A673 (cell line): ENCODE measurements at regions not wholly inside any gene's neighbourhood (a gene's known extent, or its start where the extent isn't known, plus 50 kb on each side); places are given as distances from the start of the nearest gene placed in this dataset.

ENCODE experiments used
- CTCF ChIP-seq: fragments of 300-800, 200-600 bp; sonication (generic); conservative IDR thresholded peaks from 2 replicates; pipeline ENCODE4 v1.5.1; 2017; ENCODE audit warnings: low read depth, mild to moderate bottlenecking, antibody characterized with exemption, low read length, moderate library complexity, mixed read lengths
- EZH2 ChIP-seq: fragments of 200-600 bp; sonication (generic); IDR thresholded peaks from 2 replicates; pipeline ENCODE4 v1.6.1; 2017; ENCODE audit warnings: borderline replicate concordance, low read depth, mild to moderate bottlenecking, mixed read lengths, antibody characterized with exemption, low read length; ENCODE audit not compliant: poor library complexity, severe bottlenecking

DNA sequence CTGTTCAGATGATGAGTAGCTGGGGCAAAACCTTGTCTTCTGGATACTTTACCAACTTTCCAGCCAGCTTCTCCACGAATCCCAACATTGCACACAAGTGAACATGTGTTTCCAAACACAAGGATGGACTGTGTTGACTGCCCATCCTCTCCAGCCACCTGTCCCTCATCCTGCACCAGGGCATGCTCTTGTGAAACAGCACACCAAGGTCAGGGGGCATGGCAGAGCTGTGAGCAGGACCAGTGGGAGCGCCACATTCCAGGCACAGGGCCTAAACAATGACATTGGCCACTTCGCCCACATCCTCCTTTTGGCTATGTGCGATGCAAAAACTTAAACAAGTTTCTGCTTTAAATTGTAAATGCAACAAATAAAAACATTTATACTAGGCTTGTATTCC, 105.5 kb downstream of the IRS2 start:
- TF ChIP-seq CTCF (no peak), EZH2 (no peak)
